ENCODE measurements at regions not wholly inside any gene's neighbourhood (a gene's known extent, or its start where the extent isn't known, plus 50 kb on each side); places are given as distances from the start of the nearest gene placed in this dataset.

DNA sequence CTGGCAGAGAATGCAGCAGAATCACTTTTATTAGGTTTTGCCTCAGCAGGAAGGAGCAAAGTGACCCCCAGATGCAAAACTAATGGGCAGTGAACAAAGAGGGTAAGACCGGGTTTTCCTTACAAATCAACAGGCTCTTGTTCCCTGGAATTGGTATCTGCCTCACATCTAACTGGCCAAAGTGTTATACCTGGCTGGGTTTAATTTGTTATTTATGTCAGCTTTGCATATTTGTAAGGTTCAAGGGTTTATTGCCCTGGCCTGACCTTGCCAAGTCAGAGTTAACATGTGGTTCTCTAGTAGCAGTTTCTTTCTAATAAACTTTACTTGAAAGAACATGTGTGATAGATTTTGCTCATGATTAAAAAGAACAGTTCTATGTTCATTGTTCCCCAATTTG, 431.7 kb upstream of the NR2F2 start:
- DNase-seq = no peak

DNA sequence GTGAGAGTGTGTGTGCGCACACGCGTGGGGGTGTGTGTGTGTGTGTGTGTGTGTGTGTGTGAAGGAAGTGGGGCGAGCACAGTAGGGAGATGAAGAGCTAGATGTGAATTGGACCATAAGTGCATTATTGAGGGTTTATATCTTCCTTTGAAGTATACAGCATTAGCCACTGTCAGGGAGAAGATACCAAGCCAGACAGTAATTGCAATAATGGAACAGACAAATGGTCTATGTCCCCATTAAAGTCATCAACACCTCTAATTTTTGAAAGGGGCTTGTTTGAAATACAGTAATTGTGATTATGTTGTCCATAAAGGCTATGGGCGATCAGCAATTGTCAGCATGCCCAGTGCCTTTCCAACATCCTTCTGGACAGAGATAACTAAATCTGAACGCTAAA, 429.2 kb upstream of the NR2F2 start:
- no peak for DNase-seq

DNA sequence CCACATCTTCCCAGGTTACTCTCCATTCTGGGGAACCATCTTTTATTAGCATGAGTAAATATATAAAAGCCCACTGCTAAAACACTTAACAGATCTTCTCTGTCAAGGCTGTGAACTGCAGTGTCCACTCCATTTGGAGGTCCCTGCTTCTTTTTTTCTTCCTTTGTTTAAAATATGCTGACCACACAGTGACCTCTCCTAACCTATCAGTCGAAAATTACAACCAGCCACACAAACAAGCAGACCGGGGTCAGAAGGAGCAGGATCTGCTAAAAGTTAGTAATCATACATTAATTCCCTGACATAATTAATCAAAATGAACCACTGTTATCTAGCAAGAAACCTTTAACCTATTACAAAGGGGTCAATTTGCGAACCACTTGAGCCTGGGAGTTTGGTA, 427.9 kb upstream of the NR2F2 start:
- DNase-seq = no peak

DNA sequence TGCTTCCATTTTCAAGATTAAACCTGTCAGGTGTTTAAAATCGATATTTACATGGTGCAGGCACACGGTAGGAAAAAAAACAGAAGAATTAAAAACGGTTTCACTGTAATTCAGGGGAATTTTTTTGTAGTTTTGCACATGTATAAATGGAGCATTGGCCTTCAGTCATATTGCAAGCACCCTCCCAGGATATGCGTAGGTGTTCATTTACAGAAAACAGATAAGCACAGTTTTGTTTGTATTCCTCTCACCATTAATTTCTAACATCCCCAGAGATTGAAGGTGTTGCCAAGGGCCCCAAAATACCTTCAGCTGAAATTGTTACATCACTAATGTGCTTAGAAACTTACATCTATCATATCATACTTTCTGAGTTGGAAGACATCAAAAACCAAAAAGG, 427.1 kb upstream of the NR2F2 start:
- no peak for DNase-seq

DNA sequence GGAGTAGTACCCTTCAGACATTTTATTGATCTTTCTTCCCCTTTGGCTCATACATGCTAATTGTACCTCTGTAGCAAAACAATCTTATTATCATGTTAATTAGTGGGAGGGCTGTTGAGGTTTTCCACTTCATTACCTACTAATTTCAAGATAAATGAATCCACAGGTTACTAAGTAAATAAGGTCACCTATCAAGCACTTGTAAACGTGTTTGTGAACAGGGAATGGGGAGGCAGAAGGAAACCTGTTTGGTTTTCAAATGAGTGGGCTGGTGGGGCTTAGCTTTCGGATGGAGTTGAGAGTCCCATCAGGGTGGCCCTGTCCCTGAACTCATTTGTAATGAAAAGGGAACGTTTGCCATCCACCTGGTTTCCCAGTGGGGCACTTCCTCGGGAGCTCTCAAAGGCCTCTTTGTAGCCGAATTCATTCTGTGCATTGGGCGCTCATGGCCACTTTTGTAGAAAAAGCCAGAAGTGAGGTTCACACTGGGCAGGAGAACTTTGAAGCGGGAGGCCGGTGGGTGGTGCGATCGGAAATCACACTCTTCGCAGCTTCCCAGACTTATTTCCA, 419.8 kb upstream of the NR2F2 start:
- DNase-seq = no peak

DNA sequence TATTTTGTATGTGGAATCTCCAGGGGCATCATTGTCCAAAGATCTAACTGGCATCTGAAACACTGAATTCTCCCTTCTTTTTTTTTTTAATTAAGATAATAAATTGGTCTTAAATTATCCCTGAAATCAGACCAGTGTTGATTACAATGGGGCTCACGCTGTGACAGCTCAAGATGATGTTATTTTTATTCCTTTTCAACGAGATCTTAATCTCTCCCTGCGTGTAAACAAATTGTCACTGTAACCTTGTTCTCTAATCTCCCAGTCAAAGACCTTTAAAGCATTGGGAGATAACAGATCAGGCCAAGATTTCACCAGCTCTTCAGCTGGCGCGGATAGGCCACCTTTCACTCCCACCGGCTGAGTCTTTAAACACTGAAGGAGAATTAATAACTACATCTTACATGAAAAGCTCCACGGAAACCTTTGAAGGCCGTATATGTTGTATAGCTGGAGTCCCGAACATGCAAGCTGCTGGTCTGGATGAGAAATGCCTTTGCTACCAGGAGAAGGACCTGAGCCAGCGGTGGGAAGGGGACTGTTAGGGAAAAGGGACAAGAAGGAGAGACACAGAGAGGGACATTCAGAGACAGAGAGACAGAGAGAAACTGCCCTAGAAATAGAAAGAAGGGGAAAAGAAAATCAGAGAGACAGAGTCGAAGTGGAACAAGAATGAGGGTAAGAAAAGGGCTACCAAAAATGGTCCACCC, 418.8 kb upstream of the NR2F2 start:
- no peak for DNase-seq

DNA sequence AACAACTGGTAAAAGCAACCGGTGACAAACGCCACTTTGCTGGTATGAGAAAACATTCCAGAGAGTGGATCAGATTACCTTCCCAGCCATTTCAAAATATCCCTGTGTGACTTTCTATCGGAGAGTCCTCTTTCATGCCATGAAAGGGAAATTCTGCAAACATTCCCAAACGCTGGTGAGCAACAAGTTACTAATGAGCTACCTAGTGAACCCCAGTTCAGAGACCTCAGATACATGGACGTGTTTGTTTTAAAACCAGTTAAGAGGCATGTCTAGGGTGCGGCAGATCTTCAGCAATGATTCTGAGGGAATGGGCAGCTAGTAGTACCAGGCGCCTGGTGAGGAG, 418.2 kb upstream of the NR2F2 start:
- peak in 1 of 3 donors; percentile 21 for DNase-seq

DNA sequence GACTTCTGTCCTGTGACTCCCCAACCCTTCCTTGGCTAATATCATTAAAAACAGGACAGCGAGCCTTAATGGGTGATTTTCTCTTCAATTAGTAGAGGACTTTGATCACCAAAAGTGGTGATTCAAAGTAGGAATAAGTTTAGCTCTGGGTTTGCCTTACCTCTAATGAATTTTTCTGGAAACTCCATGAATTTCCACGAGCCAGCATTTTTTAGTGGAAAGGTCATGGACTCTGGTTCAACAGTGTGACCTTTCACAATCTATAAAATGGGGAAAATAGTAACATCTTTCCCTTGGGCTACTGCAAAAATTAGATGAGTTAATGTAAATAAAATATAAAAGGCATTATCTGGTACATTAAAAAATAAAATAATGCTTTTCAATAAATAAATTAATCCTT, 417.8 kb upstream of the NR2F2 start:
- DNase-seq = no peak

DNA sequence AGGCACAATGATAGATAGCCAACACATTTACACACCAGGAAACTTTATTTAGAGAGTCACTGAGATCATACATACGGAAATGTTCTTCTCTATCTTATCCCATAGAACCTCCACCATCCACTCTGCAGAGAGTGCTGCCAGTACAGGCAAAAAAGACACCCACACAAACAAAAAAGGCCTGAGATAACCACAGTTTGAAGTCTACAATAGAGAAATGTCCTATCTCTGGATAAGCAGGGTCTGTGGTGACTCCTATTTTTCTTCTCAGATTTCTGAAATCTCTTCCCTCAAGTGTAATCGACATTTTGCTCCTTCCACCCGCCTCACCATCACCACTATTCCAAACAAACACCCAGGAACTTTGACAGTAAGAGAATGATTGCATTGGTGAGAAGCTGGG, 413.9 kb upstream of the NR2F2 start:
- DNase-seq = no peak

DNA sequence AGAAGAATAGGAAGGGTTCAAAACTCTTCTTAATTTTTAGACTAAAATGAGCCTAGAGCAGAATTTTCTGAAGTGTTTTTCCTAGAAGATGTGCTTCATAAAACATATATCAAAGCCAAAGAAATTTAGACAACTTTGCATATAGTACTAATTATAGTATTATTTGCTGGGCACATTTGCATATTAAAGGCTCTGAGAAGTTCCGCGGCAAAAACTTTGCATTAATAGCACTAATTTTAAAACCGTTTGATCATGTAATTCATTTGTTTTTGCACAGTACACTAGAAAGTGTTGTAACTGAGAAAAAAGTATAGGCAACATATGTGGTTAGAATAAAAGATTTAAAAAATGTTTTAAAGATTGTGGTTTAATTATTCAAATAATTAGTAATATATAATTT, 412.0 kb upstream of the NR2F2 start:
- DNase-seq = no peak

DNA sequence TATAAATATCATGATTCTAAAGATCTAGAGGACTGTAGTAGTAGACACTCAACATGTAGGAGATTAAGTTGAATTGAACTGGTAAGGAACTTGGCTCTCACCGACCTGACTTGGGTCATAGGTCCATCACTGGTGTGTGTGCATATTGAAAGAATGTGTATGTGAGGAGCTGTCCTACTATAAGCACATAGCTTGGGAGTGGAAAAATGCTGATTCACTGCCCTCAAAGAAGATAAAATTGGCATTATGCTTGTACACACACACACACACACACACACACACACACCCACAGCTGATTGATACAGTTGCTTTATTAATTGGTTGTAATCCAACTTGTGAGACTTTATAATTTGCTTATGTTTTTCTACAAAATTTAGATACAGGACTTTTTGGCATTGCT, 411.0 kb upstream of the NR2F2 start:
- DNase-seq = no peak

DNA sequence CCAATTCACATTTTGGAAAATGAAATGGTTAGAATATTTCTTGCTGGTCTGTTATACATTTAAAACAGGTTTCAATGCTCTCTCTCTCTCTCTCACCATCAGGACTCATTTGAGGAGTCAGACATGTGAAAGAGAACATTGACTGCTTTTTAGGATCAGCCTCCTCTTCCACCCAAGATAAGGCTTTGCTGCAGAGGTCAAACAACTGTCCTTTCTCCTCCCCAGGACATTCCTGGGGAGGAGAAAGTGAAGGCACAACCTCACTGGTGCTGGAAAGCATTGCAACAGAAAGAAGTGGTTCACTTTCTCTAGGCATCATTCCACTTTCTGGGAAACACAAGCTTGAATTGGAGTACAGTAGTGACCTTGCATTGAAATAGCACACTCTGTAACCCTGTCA, 409.1 kb upstream of the NR2F2 start:
- no peak for DNase-seq

DNA sequence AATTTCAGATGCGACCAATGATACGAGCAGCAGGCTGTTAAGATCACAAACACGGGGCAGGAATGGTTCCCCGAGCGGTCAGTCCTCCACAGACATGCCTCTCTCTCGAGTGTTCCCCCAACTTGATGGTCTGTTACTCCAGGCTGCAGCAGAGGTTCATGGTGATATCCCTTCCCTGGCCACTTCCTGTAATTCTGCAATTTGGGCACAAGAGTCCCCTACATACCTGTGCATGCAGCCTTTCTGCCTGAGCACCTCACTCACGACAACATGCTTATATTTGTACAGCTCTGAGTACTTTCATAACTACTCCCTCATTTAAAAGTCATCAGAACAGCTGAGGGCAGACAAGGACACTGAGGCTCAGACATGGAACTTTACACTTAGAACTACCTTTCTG, 408.1 kb upstream of the NR2F2 start:
- no peak for DNase-seq

DNA sequence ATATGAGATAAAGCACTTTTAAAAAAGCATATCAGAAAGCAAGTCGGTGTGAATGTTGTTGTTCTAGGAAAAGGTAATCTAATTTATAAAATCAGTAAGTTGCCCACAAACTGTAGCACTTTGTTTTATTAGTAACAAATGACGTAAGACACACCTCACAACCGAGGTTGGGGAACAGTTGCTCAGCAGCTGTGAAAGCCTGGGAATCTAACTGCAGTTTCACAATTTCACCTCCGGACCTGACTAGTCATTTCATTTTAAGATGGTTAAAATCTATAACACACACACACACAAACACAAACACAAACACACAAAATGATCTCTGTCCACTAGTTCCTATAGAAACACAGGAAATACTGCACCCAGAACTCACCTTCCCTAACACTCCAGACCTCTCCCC, 406.7 kb upstream of the NR2F2 start:
- DNase-seq = no peak

DNA sequence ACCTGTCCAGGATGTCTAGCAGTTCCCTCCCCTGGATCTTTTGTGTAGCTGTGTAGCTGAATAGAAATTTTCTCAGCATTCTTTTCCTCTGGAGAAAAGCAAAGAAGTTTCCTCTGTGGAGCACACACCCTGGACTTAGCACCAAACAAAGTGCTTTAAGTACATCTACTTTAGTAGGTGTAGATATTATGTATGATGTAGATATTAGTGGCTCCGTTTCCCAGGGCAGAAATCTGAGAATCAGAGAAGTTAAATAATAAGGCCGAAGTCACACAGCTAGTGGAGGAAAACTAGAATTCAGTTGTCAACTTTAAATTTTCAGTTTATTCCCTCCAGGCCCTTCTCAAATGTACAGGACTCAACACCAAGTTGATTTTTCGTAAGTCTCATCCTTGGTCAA, 401.7 kb upstream of the NR2F2 start:
- DNase-seq = no peak

DNA sequence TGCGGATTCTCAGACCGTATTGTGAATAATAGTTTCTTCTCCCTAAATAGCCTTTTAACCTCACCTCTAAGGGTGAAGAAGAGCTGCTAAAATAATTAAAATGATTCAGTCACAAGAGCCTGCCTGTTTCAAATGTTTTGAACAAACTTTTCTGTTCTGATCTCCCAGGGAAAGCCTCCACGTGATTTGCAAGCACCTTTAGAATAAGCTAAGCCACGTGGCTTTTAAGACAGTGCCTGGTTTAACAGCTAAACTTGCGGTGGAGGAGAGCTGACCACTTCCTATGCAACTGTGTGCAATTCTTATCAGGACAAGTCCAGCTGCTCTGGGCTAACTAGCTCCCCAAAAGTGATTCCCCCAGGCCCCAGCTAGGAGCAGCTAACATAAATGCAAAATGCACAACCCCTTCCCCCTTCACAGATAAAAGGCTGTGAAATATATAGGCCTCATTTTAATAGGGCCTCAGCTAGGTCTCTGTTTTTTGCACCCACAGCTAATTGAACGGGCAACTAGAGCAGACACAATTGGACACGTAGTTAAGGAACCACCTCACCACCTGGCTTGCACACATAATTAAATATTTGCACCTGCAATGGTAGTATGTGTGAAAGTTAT, 401.2 kb upstream of the NR2F2 start:
- no peak for DNase-seq

DNA sequence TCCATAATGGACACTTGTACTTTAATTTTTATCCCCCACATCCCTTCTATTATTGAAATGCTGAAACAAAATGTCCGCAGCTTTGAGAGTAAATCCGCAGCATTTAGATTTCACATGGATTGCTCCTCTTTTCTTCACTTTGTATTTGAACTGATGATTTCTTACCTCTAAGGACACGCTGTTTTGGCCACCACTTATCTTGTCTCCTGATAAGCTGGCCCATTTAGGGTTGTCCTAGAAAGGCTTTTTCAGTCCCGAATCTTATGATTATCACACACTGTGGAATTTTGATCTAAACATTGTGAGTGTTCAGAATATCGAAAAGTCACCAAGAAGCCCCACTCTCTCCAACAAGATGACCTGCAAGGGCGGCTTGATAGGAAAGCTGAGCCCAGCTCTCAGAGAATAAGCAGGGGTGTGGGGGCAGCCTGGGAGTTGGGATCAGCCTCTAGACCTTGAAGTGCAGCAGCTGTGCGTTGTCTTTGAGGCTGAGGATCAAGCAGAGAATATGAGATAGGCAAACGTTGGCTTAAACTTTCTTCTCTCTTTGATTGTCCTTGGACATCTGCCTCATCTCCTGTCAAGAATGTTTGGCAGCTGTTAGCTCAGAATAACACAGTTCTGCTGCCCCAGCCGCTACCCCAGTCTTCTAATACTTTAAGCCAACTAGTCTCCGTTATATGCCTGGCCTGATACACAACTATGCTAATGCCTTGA, 399.7 kb upstream of the NR2F2 start:
- DNase-seq = peak; percentile 26 to 52 (median 38)

DNA sequence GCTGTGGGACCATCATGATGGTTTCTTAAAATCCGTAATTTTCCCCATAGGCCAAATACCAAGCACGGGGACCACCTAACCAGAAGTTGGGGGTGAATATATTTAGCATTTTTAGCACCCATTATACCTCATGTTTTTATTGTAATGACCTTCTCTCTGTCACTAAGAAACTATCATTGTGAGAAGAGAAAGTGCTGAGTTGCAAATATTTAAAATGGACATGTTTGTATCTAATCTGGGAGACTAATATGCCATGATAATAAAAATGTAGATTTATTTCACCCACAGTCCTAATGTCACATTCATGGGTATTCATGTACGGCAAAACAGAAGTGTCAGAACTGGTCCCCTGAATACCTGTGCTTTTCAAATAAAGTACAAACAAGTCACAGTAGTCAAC, 398.9 kb upstream of the NR2F2 start:
- DNase-seq = no peak

DNA sequence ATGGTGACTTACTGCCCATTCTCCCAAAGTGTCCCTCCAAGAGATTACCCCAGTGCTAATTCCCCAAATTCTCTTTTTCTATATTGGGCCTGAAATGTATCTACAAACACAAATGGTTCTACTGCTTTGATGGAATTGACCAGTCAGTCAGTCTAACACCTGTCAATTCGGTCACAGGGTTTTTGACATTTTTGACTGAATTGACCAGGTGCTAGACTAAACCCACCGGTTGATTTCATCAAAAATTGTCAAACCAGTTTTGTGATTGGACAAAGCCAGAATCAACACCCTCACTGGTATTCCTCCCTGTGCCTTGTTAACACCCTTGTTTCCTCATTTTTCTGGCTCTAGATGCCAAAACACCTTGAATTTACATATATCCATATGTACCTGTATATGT, 398.4 kb upstream of the NR2F2 start:
- DNase-seq = no peak

DNA sequence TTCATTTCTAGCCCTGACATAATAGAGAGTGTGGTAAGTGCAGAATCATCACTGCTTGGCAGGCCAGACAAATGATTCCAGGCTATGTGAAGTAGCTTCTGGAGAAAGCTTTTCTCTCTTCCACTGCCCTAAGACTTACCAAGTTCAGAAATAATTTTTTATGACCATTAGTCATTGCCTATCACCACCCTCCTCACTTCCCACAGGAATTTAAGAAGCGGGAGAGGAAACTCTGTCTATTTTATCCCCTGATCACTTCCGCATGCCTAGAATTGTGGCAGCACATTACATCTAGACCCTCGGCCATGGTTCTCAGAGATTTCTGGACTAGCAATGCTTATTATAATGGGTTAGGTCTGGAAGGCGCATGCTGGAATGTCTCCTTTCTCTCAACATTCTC, 397.8 kb upstream of the NR2F2 start:
- DNase-seq = peak in 1 of 3 donors; percentile 38

DNA sequence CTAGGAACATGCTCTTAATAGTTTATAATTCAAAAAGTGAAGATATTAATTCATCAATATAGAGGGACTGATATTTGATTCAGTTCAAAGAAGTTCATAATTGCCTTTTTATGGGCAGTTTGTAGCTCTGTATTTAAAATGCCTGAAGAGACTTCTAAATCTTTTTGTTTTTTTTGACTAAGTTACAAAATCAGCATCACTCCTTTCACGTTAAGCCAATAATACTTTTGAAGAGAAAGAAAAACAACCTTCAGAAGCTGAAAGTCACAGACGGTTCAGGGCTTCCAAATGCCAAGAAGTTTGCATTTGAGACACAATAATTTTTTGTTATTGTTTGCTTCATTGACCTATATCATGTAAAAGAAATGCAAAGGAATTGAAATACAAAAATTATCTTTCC, 394.6 kb upstream of the NR2F2 start:
- DNase-seq = no peak

DNA sequence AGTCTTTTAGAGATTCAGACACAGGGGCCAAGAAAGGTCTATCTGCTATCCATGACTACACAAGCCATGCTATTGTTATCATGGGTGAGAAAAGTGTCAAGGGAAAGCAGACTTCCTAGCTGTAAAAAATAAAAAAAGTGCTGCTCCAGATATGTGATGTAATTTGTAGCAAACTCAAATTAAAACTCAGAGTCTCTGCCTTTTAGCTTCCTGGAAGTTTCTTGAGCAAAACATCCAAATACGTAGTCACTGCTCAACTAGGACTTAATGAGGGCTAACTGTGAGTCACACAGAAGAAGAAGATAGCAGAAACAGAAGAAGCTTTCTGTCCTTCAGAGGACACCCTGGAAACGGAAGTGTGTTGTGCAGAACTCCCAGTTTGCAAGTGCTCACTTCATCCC, 393.4 kb upstream of the NR2F2 start:
- DNase-seq = no peak

DNA sequence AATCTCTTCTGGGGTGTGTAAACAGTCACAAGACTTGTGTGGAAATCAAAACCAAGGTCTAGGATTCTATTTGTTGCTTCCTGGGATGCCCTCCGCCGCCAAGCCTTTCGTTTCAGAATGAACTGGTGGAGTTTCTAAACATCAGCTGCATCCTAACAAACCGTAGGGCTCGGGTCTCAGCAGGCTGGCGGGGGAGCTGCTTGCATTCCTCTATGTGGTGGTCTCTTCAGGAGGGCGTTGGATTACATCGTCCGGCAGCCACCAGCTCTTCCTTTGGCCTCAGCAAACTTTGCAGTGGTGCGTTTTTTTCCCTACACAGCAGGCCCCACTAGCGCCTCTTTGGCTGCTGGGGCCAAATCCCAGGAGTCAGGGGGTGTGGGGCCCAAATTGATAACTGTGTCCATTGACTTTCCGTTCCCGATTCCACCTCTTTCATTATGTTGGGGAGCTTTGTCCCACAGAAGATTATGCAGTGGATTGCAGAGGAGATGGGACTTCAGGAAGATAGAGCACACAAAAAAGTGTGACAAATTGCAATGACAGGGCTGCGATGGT, 390.0 kb upstream of the NR2F2 start:
- no peak for DNase-seq

Measured in muscle of back (tissue), 3 donors.